WTC11 (cell line): ENCODE measurements at regions not wholly inside any gene's neighbourhood (a gene's known extent, or its start where the extent isn't known, plus 50 kb on each side); places are given as distances from the start of the nearest gene placed in this dataset.

Experiments used
- CBFB ChIP-seq: sonication (generic); formaldehyde crosslinking; IDR thresholded peaks from 2 replicates; pipeline ENCODE4 v1.8.1; 2022; ENCODE audit warnings: mild to moderate bottlenecking, low read depth, missing genetic modification reagents
- CREB1 ChIP-seq: sonication (generic); formaldehyde crosslinking; IDR thresholded peaks from 2 replicates; pipeline ENCODE4 v1.8.0; 2023; ENCODE audit warnings: mild to moderate bottlenecking, missing genetic modification reagents
- CTCF ChIP-seq: fragments of 200-600 bp; IDR thresholded peaks from 2 replicates; pipeline ENCODE4 v1.8.0; 2022; ENCODE audit warnings: antibody characterized with exemption
- FOXJ3 ChIP-seq: sonication (generic); formaldehyde crosslinking; IDR thresholded peaks from 2 replicates; pipeline ENCODE4 v1.9.0; 2021; ENCODE audit warnings: missing genetic modification reagents, mild to moderate bottlenecking, borderline replicate concordance
- FOXK1 ChIP-seq: sonication (generic); formaldehyde crosslinking; IDR thresholded peaks from 2 replicates; pipeline ENCODE4 v1.8.0; 2022; ENCODE audit warnings: mild to moderate bottlenecking, moderate library complexity, missing genetic modification reagents
- TEAD4 ChIP-seq: sonication (generic); formaldehyde crosslinking; IDR thresholded peaks from 2 replicates; pipeline ENCODE4 v1.8.0; 2022; ENCODE audit warnings: mild to moderate bottlenecking, missing genetic modification reagents
- TP53 ChIP-seq: sonication (generic); formaldehyde crosslinking; IDR thresholded peaks from 2 replicates; pipeline ENCODE4 v1.8.1; 2023; ENCODE audit warnings: mild to moderate bottlenecking, missing genetic modification reagents
- ZNF219 ChIP-seq: sonication (generic); formaldehyde crosslinking; IDR thresholded peaks from 2 replicates; pipeline ENCODE4 v1.8.0; 2023; ENCODE audit warnings: missing genetic modification reagents, mild to moderate bottlenecking, borderline replicate concordance
- TF ChIP-seq, protein P1 (sequence below): sonication (generic); formaldehyde crosslinking; IDR thresholded peaks from 2 replicates; pipeline ENCODE4 v1.8.0; 2023; ENCODE audit warnings: missing genetic modification reagents

GRCh38 chr18:4906856-4907255 lies 290.2 kb downstream of the AKAIN1 start:
- TF ChIP-seq CBFB (CRISPR knock-in tag) (no peak), CTCF (no peak), CREB1 (CRISPR knock-in tag) (no peak), TEAD4 (CRISPR knock-in tag) (no peak), ZNF219 (CRISPR knock-in tag) (no peak), TP53 (no peak), FOXK1 (CRISPR knock-in tag) (no peak), FOXJ3 (CRISPR knock-in tag) (no peak)
- TF ChIP-seq, protein P1, sequence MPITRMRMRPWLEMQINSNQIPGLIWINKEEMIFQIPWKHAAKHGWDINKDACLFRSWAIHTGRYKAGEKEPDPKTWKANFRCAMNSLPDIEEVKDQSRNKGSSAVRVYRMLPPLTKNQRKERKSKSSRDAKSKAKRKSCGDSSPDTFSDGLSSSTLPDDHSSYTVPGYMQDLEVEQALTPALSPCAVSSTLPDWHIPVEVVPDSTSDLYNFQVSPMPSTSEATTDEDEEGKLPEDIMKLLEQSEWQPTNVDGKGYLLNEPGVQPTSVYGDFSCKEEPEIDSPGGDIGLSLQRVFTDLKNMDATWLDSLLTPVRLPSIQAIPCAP: no peak
